Neuronal stem cell (in vitro differentiated cells): ENCODE measurements at regions not wholly inside any gene's neighbourhood (a gene's known extent, or its start where the extent isn't known, plus 50 kb on each side); places are given as distances from the start of the nearest gene placed in this dataset.
A peak's percentile ranks its signal among the peaks of the same experiment; 100 is the strongest.

Experiments
- DNase-seq: peaks from one replicate; pipeline ENCODE4 v3.0.0-alpha.2; 2013; ENCODE audit warnings: low spot score
- H2AFZ ChIP-seq: one replicate; pipeline ENCODE4 v1.6.1; 2013; ENCODE audit warnings: mild to moderate bottlenecking, low read length, inconsistent platforms
- H2AK5ac ChIP-seq: 2 replicates; pipeline ENCODE4 v1.6.1; 2013; ENCODE audit warnings: low read depth, mild to moderate bottlenecking, inconsistent platforms, low read length, moderate library complexity, mixed read lengths
- H2BK120ac ChIP-seq: 2 replicates; pipeline ENCODE4 v1.6.1; 2013; ENCODE audit warnings: low read depth, mild to moderate bottlenecking, inconsistent platforms, low read length, moderate library complexity, mixed read lengths
- H2BK12ac ChIP-seq: one replicate; pipeline ENCODE4 v1.6.1; 2013; ENCODE audit warnings: low read length, inconsistent platforms
- H2BK15ac ChIP-seq: 2 replicates; pipeline ENCODE4 v1.6.1; 2013; ENCODE audit warnings: mild to moderate bottlenecking, low read length, inconsistent platforms, mixed read lengths
- H2BK5ac ChIP-seq: one replicate; pipeline ENCODE4 v1.6.1; 2013; ENCODE audit warnings: inconsistent platforms, mild to moderate bottlenecking, low read length, moderate library complexity
- H3K14ac ChIP-seq: one replicate; pipeline ENCODE4 v1.6.1; 2013; ENCODE audit warnings: low read length, inconsistent platforms
- H3K18ac ChIP-seq: 2 replicates; pipeline ENCODE4 v1.6.1; 2013; ENCODE audit warnings: low read length, inconsistent platforms
- H3K23ac ChIP-seq: 2 replicates; pipeline ENCODE4 v1.6.1; 2013; ENCODE audit warnings: low read depth, mild to moderate bottlenecking, mixed read lengths, low read length, inconsistent platforms; ENCODE audit not compliant: poor library complexity
- H3K27ac ChIP-seq: replicated peaks from 3 replicates; pipeline ENCODE4 v1.5.1; 2013; ENCODE audit warnings: low read length, inconsistent platforms
- H3K27me3 ChIP-seq, 3 experiments: 2 replicates each; pipeline ENCODE4 v1.6.1; 2013; ENCODE audit warnings: low read length in 3 of 3, mild to moderate bottlenecking in 2 of 3, inconsistent platforms in 1 of 3, low read depth in 1 of 3, mixed read lengths in 1 of 3, moderate library complexity in 1 of 3; ENCODE audit not compliant: control insufficient read depth in 3 of 3, insufficient read depth in 3 of 3
- H3K36me3 ChIP-seq, 2 donors: replicated peaks in 1 of 2; 2 replicates each; pipeline ENCODE4 v1.6.1; 2013; ENCODE audit warnings: low read length in 2 of 2; ENCODE audit not compliant: control insufficient read depth in 2 of 2, insufficient read depth in 2 of 2
- H3K4ac ChIP-seq: 2 replicates; pipeline ENCODE4 v1.6.1; 2013; ENCODE audit warnings: inconsistent platforms, mild to moderate bottlenecking, low read length, moderate library complexity
- H3K4me1 ChIP-seq, 2 donors: 1 replicate in 1 of 2; 2 replicates in 1 of 2; pipeline ENCODE4 v1.6.1; 2013; ENCODE audit warnings: low read length in 2 of 2, low read depth in 1 of 2; ENCODE audit not compliant: control insufficient read depth in 2 of 2, insufficient read depth in 1 of 2
- H3K4me2 ChIP-seq: one replicate; pipeline ENCODE4 v1.6.1; 2013; ENCODE audit warnings: mild to moderate bottlenecking, low read length, inconsistent platforms; ENCODE audit not compliant: insufficient read depth, poor library complexity, severe bottlenecking
- H3K4me3 ChIP-seq, 2 donors: 2 replicates each; pipeline ENCODE4 v1.5.1; 2013; ENCODE audit warnings: low read length in 2 of 2, mild to moderate bottlenecking in 2 of 2, inconsistent platforms in 1 of 2, moderate library complexity in 1 of 2
- H3K79me1 ChIP-seq: one replicate; pipeline ENCODE4 v1.6.1; 2013; ENCODE audit warnings: low read depth, mild to moderate bottlenecking, inconsistent platforms, low read length, moderate library complexity
- H3K9ac ChIP-seq: one replicate; pipeline ENCODE4 v1.6.1; 2013; ENCODE audit warnings: mild to moderate bottlenecking, low read depth, low read length, inconsistent platforms; ENCODE audit not compliant: poor library complexity
- H3K9me3 ChIP-seq, 2 donors: replicated peaks in 1 of 2; 2 replicates each; pipeline versions ENCODE3 to v1.6.1; 2013; ENCODE audit warnings: low read length in 2 of 2, mild to moderate bottlenecking in 2 of 2, inconsistent platforms in 1 of 2, low read depth in 1 of 2, mixed read lengths in 1 of 2, moderate library complexity in 1 of 2; ENCODE audit not compliant: control insufficient read depth in 2 of 2, insufficient read depth in 1 of 2
- H4K8ac ChIP-seq: one replicate; pipeline ENCODE4 v1.6.1; 2013; ENCODE audit warnings: low read depth, mild to moderate bottlenecking, inconsistent platforms, low read length, moderate library complexity
- H4K91ac ChIP-seq: one replicate; pipeline ENCODE4 v1.6.1; 2013; ENCODE audit warnings: low read length, low read depth, mild to moderate bottlenecking, inconsistent platforms; ENCODE audit not compliant: poor library complexity
- WGBS, 2 donors: extraction: QIAGEN DNeasy Blood & Tissue Kit; methylation state at CpG; one replicate each; pipeline ENCODE4 v1.1.7; 2013; ENCODE audit warnings: missing lambda C conversion rate in 2 of 2, mixed read lengths in 1 of 2; ENCODE audit not compliant: insufficient read length in 2 of 2, insufficient replicate concordance in 1 of 2; ENCODE audit errors: extremely low coverage in 2 of 2; 5-methylcytosine and 5-hydroxymethylcytosine counted together

GRCh38 chrX:40444133-40444532 lies 136.6 kb upstream of the ATP6AP2 start:
- H3K9ac ChIP-seq: no peak overlapping the region
- no peaks in the 10 kb centered on the region for H3K9me3 ChIP-seq
- H3K4me2 ChIP-seq: peak overlapping the region; percentile 2
- H3K4me1 ChIP-seq: peaks cover 12 to 20% of the 10 kb centered on the region in 2 donors
- H2AK5ac ChIP-seq: no peak overlapping the region
- H3K79me1 ChIP-seq: no peaks in the 10 kb centered on the region
- no peak overlapping the region for H4K91ac ChIP-seq
- H2BK120ac ChIP-seq: no peak overlapping the region
- no peak overlapping the region for H3K27ac ChIP-seq
- no peak overlapping the region for H3K4me3 ChIP-seq
- no peak overlapping the region for H2BK5ac ChIP-seq
- no peak overlapping the region for H4K8ac ChIP-seq
- no peak for DNase-seq
- no peak overlapping the region for H2BK12ac ChIP-seq
- H2BK15ac ChIP-seq: no peak overlapping the region
- H3K18ac ChIP-seq: no peak overlapping the region
- no peaks in the 10 kb centered on the region for H3K36me3 ChIP-seq
- H3K23ac ChIP-seq: no peak overlapping the region
- no CpG with 5 or more reads among the region's 2 CpGs for WGBS, 2 donors
- H2AFZ ChIP-seq: no peak overlapping the region
- no peaks in the 10 kb centered on the region for H3K27me3 ChIP-seq
- no peak overlapping the region for H3K14ac ChIP-seq
- H3K4ac ChIP-seq: no peak overlapping the region

- Histone ChIP-seq H2BK5ac (no peak overlapping the region), H3K36me3 (no peaks in the 10 kb centered on the region), H3K4me2 (no peak overlapping the region), H3K27me3 (no peaks in the 10 kb centered on the region), H2AFZ (no peak overlapping the region), H3K9me3 (no peaks in the 10 kb centered on the region), H4K91ac (no peak overlapping the region), H3K27ac (no peak overlapping the region), H3K79me1 (no peaks in the 10 kb centered on the region), H2BK12ac (no peak overlapping the region), H3K18ac (no peak overlapping the region), H2BK120ac (no peak overlapping the region), H3K9ac (no peak overlapping the region), H4K8ac (peak overlapping the region; percentile 30), H3K4ac (no peak overlapping the region), H2AK5ac (no peak overlapping the region), H3K23ac (no peak overlapping the region), H2BK15ac (no peak overlapping the region), H3K14ac (no peak overlapping the region), H3K4me3 (no peak overlapping the region), H3K4me1 (peaks cover 12 to 19% of the 10 kb centered on the region in 2 donors)
- no peak for DNase-seq
- WGBS, 2 donors: no CpG with 5 or more reads among the region's 3 CpGs
Measured at GRCh38 chrX:40440866-40441265, 139.9 kb upstream of the ATP6AP2 start.

GRCh38 chrX:40439625-40440532 lies 140.9 kb upstream of the ATP6AP2 start:
- H3K27me3 ChIP-seq: no peaks in the 10 kb centered on the region
- H4K8ac ChIP-seq: no peak overlapping the region
- no peaks in the 10 kb centered on the region for H3K36me3 ChIP-seq
- WGBS, 2 donors: no CpG with 5 or more reads among the region's 9 CpGs
- DNase-seq: no peak
- no peak overlapping the region for H4K91ac ChIP-seq
- H2BK120ac ChIP-seq: no peak overlapping the region
- no peak overlapping the region for H3K14ac ChIP-seq
- no peak overlapping the region for H3K9ac ChIP-seq
- no peak overlapping the region for H3K4ac ChIP-seq
- H3K9me3 ChIP-seq: no peaks in the 10 kb centered on the region
- peaks cover 11 to 20% of the 10 kb centered on the region in 2 donors for H3K4me1 ChIP-seq
- no peak overlapping the region for H2BK5ac ChIP-seq
- H3K79me1 ChIP-seq: no peaks in the 10 kb centered on the region
- H3K4me3 ChIP-seq: no peak overlapping the region
- no peak overlapping the region for H2BK15ac ChIP-seq
- no peak overlapping the region for H2BK12ac ChIP-seq
- H3K23ac ChIP-seq: no peak overlapping the region
- H3K27ac ChIP-seq: no peak overlapping the region
- no peak overlapping the region for H3K4me2 ChIP-seq
- H3K18ac ChIP-seq: no peak overlapping the region
- H2AFZ ChIP-seq: no peak overlapping the region
- no peak overlapping the region for H2AK5ac ChIP-seq

- no peak overlapping the region for H4K91ac ChIP-seq
- no peaks in the 10 kb centered on the region for H3K36me3 ChIP-seq
- H2BK5ac ChIP-seq: no peak overlapping the region
- no peak for DNase-seq
- no peaks in the 10 kb centered on the region for H3K27me3 ChIP-seq
- H3K23ac ChIP-seq: no peak overlapping the region
- H3K79me1 ChIP-seq: no peaks in the 10 kb centered on the region
- no peak overlapping the region for H3K27ac ChIP-seq
- H3K4me2 ChIP-seq: no peak overlapping the region
- no peak overlapping the region for H2BK120ac ChIP-seq
- no peak overlapping the region for H2BK15ac ChIP-seq
- H3K4ac ChIP-seq: no peak overlapping the region
- no peaks in the 10 kb centered on the region for H3K9me3 ChIP-seq
- H2BK12ac ChIP-seq: no peak overlapping the region
- H3K9ac ChIP-seq: no peak overlapping the region
- H3K18ac ChIP-seq: no peak overlapping the region
- H2AFZ ChIP-seq: no peak overlapping the region
- H2AK5ac ChIP-seq: no peak overlapping the region
- no peak overlapping the region for H3K14ac ChIP-seq
- H4K8ac ChIP-seq: no peak overlapping the region
- WGBS, 2 donors: no CpG with 5 or more reads among the region's 4 CpGs
- no peak overlapping the region for H3K4me3 ChIP-seq
- H3K4me1 ChIP-seq: peaks cover 5 to 16% of the 10 kb centered on the region in 2 donors
Measured at GRCh38 chrX:40437348-40437747, 143.4 kb upstream of the ATP6AP2 start.
